Neuronal stem cell (in vitro differentiated cells): ENCODE measurements at regions not wholly inside any gene's neighbourhood (a gene's known extent, or its start where the extent isn't known, plus 50 kb on each side); places are given as distances from the start of the nearest gene placed in this dataset.

Experiments used
- DNase-seq: peaks from one replicate; pipeline ENCODE4 v3.0.0-alpha.2; 2013; ENCODE audit warnings: low spot score
- H2AFZ ChIP-seq: one replicate; pipeline ENCODE4 v1.6.1; 2013; ENCODE audit warnings: mild to moderate bottlenecking, low read length, inconsistent platforms
- H2AK5ac ChIP-seq: 2 replicates; pipeline ENCODE4 v1.6.1; 2013; ENCODE audit warnings: low read depth, mild to moderate bottlenecking, inconsistent platforms, low read length, moderate library complexity, mixed read lengths
- H2BK120ac ChIP-seq: 2 replicates; pipeline ENCODE4 v1.6.1; 2013; ENCODE audit warnings: low read depth, mild to moderate bottlenecking, inconsistent platforms, low read length, moderate library complexity, mixed read lengths
- H2BK12ac ChIP-seq: one replicate; pipeline ENCODE4 v1.6.1; 2013; ENCODE audit warnings: low read length, inconsistent platforms
- H2BK15ac ChIP-seq: 2 replicates; pipeline ENCODE4 v1.6.1; 2013; ENCODE audit warnings: mild to moderate bottlenecking, low read length, inconsistent platforms, mixed read lengths
- H2BK5ac ChIP-seq: one replicate; pipeline ENCODE4 v1.6.1; 2013; ENCODE audit warnings: inconsistent platforms, mild to moderate bottlenecking, low read length, moderate library complexity
- H3K14ac ChIP-seq: one replicate; pipeline ENCODE4 v1.6.1; 2013; ENCODE audit warnings: low read length, inconsistent platforms
- H3K18ac ChIP-seq: 2 replicates; pipeline ENCODE4 v1.6.1; 2013; ENCODE audit warnings: low read length, inconsistent platforms
- H3K23ac ChIP-seq: 2 replicates; pipeline ENCODE4 v1.6.1; 2013; ENCODE audit warnings: low read depth, mild to moderate bottlenecking, mixed read lengths, low read length, inconsistent platforms; ENCODE audit not compliant: poor library complexity
- H3K27ac ChIP-seq: replicated peaks from 3 replicates; pipeline ENCODE4 v1.5.1; 2013; ENCODE audit warnings: low read length, inconsistent platforms
- H3K27me3 ChIP-seq, 3 experiments: 2 replicates each; pipeline ENCODE4 v1.6.1; 2013; ENCODE audit warnings: low read length in 3 of 3, mild to moderate bottlenecking in 2 of 3, inconsistent platforms in 1 of 3, low read depth in 1 of 3, mixed read lengths in 1 of 3, moderate library complexity in 1 of 3; ENCODE audit not compliant: control insufficient read depth in 3 of 3, insufficient read depth in 3 of 3
- H3K36me3 ChIP-seq, 2 donors: replicated peaks in 1 of 2; 2 replicates each; pipeline ENCODE4 v1.6.1; 2013; ENCODE audit warnings: low read length in 2 of 2; ENCODE audit not compliant: control insufficient read depth in 2 of 2, insufficient read depth in 2 of 2
- H3K4ac ChIP-seq: 2 replicates; pipeline ENCODE4 v1.6.1; 2013; ENCODE audit warnings: inconsistent platforms, mild to moderate bottlenecking, low read length, moderate library complexity
- H3K4me1 ChIP-seq, 2 donors: 1 replicate in 1 of 2; 2 replicates in 1 of 2; pipeline ENCODE4 v1.6.1; 2013; ENCODE audit warnings: low read length in 2 of 2, low read depth in 1 of 2; ENCODE audit not compliant: control insufficient read depth in 2 of 2, insufficient read depth in 1 of 2
- H3K4me2 ChIP-seq: one replicate; pipeline ENCODE4 v1.6.1; 2013; ENCODE audit warnings: mild to moderate bottlenecking, low read length, inconsistent platforms; ENCODE audit not compliant: insufficient read depth, poor library complexity, severe bottlenecking
- H3K4me3 ChIP-seq, 2 donors: 2 replicates each; pipeline ENCODE4 v1.5.1; 2013; ENCODE audit warnings: low read length in 2 of 2, mild to moderate bottlenecking in 2 of 2, inconsistent platforms in 1 of 2, moderate library complexity in 1 of 2
- H3K79me1 ChIP-seq: one replicate; pipeline ENCODE4 v1.6.1; 2013; ENCODE audit warnings: low read depth, mild to moderate bottlenecking, inconsistent platforms, low read length, moderate library complexity
- H3K9ac ChIP-seq: one replicate; pipeline ENCODE4 v1.6.1; 2013; ENCODE audit warnings: mild to moderate bottlenecking, low read depth, low read length, inconsistent platforms; ENCODE audit not compliant: poor library complexity
- H3K9me3 ChIP-seq, 2 donors: replicated peaks in 1 of 2; 2 replicates each; pipeline versions ENCODE3 to v1.6.1; 2013; ENCODE audit warnings: low read length in 2 of 2, mild to moderate bottlenecking in 2 of 2, inconsistent platforms in 1 of 2, low read depth in 1 of 2, mixed read lengths in 1 of 2, moderate library complexity in 1 of 2; ENCODE audit not compliant: control insufficient read depth in 2 of 2, insufficient read depth in 1 of 2
- H4K8ac ChIP-seq: one replicate; pipeline ENCODE4 v1.6.1; 2013; ENCODE audit warnings: low read depth, mild to moderate bottlenecking, inconsistent platforms, low read length, moderate library complexity
- H4K91ac ChIP-seq: one replicate; pipeline ENCODE4 v1.6.1; 2013; ENCODE audit warnings: low read length, low read depth, mild to moderate bottlenecking, inconsistent platforms; ENCODE audit not compliant: poor library complexity
- WGBS, 2 donors: extraction: QIAGEN DNeasy Blood & Tissue Kit; methylation state at CpG; one replicate each; pipeline ENCODE4 v1.1.7; 2013; ENCODE audit warnings: missing lambda C conversion rate in 2 of 2, mixed read lengths in 1 of 2; ENCODE audit not compliant: insufficient read length in 2 of 2, insufficient replicate concordance in 1 of 2; ENCODE audit errors: extremely low coverage in 2 of 2; 5-methylcytosine and 5-hydroxymethylcytosine counted together

DNA sequence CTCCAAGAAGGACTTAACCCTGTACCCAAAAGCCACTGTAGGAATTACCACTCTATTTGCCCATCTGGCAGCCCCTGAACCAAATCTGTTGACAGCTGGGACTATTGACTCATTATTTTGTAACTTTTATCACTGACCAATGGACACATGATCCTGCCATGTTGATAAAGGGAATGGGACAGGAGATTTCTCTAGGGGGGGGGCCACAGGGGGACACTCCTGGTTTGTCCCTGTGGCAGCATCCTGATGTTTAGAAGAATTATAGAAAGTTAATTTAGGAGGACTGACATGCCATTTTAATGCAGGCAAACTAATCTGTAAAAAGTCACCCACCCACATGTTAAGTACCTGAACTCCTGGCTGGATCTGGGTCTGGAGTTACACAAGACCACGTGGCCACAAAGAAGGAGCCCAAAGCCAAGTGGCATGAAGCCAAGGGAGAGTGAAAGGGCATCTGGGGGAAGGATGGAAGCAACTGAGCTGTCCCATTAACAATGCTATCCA is 558.1 kb downstream of the ETS1 start:
- H3K4me1 ChIP-seq, result no peaks in the 10 kb centered on the region
- H3K18ac ChIP-seq, result no peak overlapping the region
- no CpG with 5 or more reads among the region's 1 CpG for WGBS, 2 donors
- no peak overlapping the region for H2BK5ac ChIP-seq
- H3K36me3 ChIP-seq, result no peaks in the 10 kb centered on the region
- no peak overlapping the region for H3K4me2 ChIP-seq
- H2BK12ac ChIP-seq, result no peak overlapping the region
- no peak overlapping the region for H3K27ac ChIP-seq
- no peaks in the 10 kb centered on the region for H3K27me3 ChIP-seq
- H2BK120ac ChIP-seq, result no peak overlapping the region
- H3K79me1 ChIP-seq, result no peaks in the 10 kb centered on the region
- H4K91ac ChIP-seq, result no peak overlapping the region
- H3K14ac ChIP-seq, result no peak overlapping the region
- no peak overlapping the region for H2AK5ac ChIP-seq
- no peak overlapping the region for H2BK15ac ChIP-seq
- H3K9ac ChIP-seq, result no peak overlapping the region
- peaks cover 0 to 9% of the 10 kb centered on the region in 2 donors for H3K9me3 ChIP-seq
- H3K23ac ChIP-seq, result no peak overlapping the region
- H2AFZ ChIP-seq, result no peak overlapping the region
- H3K4me3 ChIP-seq, result no peak overlapping the region
- no peak overlapping the region for H3K4ac ChIP-seq
- H4K8ac ChIP-seq, result no peak overlapping the region
- no peak for DNase-seq

DNA sequence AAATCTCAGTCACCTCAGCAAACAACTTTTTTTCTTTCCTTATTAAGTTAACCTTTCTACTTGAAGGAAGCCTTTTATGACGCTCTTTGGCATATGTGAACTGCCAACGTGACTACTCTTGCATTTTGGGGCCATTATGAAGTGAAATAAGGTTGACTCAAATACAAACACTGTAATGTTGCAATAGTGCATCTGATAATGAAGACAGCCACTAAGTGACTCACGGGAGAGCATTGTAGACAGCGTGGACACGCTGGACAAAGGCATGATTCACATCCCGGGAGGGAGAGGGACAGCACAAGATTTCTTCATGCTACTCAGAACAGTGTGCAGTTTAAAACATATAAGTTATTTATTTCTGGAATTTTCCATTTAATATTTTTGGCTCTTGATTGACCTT is 560.8 kb downstream of the ETS1 start:
- Histone ChIP-seq H2BK120ac (no peak overlapping the region), H3K36me3 (no peaks in the 10 kb centered on the region), H3K4me1 (no peaks in the 10 kb centered on the region), H3K4me2 (no peak overlapping the region), H2AFZ (no peak overlapping the region), H3K79me1 (no peaks in the 10 kb centered on the region), H3K27me3 (no peaks in the 10 kb centered on the region), H3K27ac (no peak overlapping the region), H3K9me3 (peaks cover 0 to 9% of the 10 kb centered on the region in 2 donors), H2BK15ac (no peak overlapping the region), H2BK5ac (no peak overlapping the region), H3K4ac (no peak overlapping the region), H2BK12ac (no peak overlapping the region), H4K91ac (no peak overlapping the region), H3K9ac (no peak overlapping the region), H2AK5ac (no peak overlapping the region), H4K8ac (no peak overlapping the region), H3K18ac (no peak overlapping the region), H3K23ac (no peak overlapping the region), H3K4me3 (no peak overlapping the region), H3K14ac (no peak overlapping the region)
- no CpG with 5 or more reads among the region's 6 CpGs for WGBS, 2 donors
- DNase-seq, result no peak

DNA sequence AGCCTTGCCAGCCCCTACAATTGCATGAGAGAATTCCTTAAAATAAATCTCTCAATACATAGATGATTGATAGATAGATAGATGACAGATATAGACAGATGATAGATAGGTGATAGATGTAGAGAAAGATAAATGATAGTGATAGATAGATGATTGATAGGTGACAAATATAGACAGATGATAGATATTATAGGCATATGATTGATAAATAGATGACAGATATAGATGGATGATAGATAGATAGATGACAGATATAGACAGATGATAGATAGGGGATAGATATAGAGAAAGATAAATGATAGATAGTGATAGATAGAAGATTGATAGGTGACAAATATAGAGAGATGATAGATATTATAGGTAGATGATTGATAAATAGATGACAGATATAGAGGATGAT is 564.6 kb downstream of the ETS1 start:
- H3K9me3 ChIP-seq, result peaks cover 0 to under 1% of the 10 kb centered on the region in 2 donors
- no peak overlapping the region for H2BK120ac ChIP-seq
- H3K9ac ChIP-seq, result no peak overlapping the region
- no peak overlapping the region for H2BK12ac ChIP-seq
- no peak overlapping the region for H2BK15ac ChIP-seq
- no peak overlapping the region for H4K91ac ChIP-seq
- H3K4me3 ChIP-seq, result no peak overlapping the region
- no peak overlapping the region for H3K18ac ChIP-seq
- DNase-seq, result no peak
- H3K4me2 ChIP-seq, result no peak overlapping the region
- H3K27ac ChIP-seq, result no peak overlapping the region
- no peak overlapping the region for H2AK5ac ChIP-seq
- H3K27me3 ChIP-seq, result no peaks in the 10 kb centered on the region
- no peak overlapping the region for H4K8ac ChIP-seq
- no peaks in the 10 kb centered on the region for H3K79me1 ChIP-seq
- H3K4ac ChIP-seq, result no peak overlapping the region
- no peak overlapping the region for H3K23ac ChIP-seq
- H3K36me3 ChIP-seq, result no peaks in the 10 kb centered on the region
- no peak overlapping the region for H3K14ac ChIP-seq
- no peak overlapping the region for H2AFZ ChIP-seq
- no peak overlapping the region for H2BK5ac ChIP-seq
- H3K4me1 ChIP-seq, result peaks cover 2 to 7% of the 10 kb centered on the region in 2 donors

DNA sequence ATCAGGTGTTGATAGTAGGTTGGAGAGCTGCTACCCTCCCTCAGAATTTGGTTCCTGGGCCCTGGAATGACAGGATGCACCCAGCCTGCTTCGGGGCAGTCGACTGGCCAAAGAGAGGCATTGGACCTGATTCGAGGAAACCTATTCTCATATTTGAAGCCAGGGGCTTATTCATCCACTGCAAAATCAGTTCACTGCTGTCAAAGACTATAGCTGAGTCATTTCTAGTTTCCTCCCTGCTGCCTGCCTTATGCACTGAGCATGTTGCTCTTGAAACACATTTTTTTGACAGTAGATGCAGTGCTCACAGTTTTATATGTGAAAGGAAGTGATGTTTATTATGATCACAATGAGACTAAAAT is 565.4 kb downstream of the ETS1 start:
- WGBS, 2 donors, result no CpG with 5 or more reads among the region's 3 CpGs

More for the DNA sequence above, 565.4 kb downstream of the ETS1 start:
- Histone ChIP-seq H3K4ac (no peak overlapping the region), H3K4me3 (no peak overlapping the region), H3K18ac (no peak overlapping the region), H2BK15ac (no peak overlapping the region), H3K9ac (no peak overlapping the region), H2BK5ac (no peak overlapping the region), H3K23ac (no peak overlapping the region), H4K8ac (no peak overlapping the region), H3K4me2 (no peak overlapping the region), H3K14ac (no peak overlapping the region), H3K27me3 (no peaks in the 10 kb centered on the region), H2AK5ac (no peak overlapping the region), H3K79me1 (no peaks in the 10 kb centered on the region), H3K4me1 (peaks cover 2 to 7% of the 10 kb centered on the region in 2 donors), H3K27ac (no peak overlapping the region), H2AFZ (peak overlapping the region; percentile 52), H3K36me3 (no peaks in the 10 kb centered on the region), H2BK12ac (no peak overlapping the region), H4K91ac (no peak overlapping the region), H3K9me3 (no peaks in the 10 kb centered on the region), H2BK120ac (no peak overlapping the region)
- DNase-seq, result no peak
